Hepatocyte (in vitro differentiated cells): ENCODE measurements at regions not wholly inside any gene's neighbourhood (a gene's known extent, or its start where the extent isn't known, plus 50 kb on each side); places are given as distances from the start of the nearest gene placed in this dataset.
A peak's percentile ranks its signal among the peaks of the same experiment; 100 is the strongest.

Experiments used
- DNase-seq: peaks from one replicate; pipeline ENCODE4 v3.0.0-alpha.2; 2016; ENCODE audit warnings: low spot score
- H2AFZ ChIP-seq: fragments of 200-600 bp; sonication (generic); 2 replicates; pipeline ENCODE4 v1.6.0; 2016; ENCODE audit warnings: antibody characterized with exemption, mild to moderate bottlenecking
- H3K27ac ChIP-seq: fragments of 200-600 bp; sonication (generic); 2 replicates; pipeline ENCODE4 v1.5.1; 2016; ENCODE audit warnings: mild to moderate bottlenecking
- H3K27me3 ChIP-seq: fragments of 200-600 bp; sonication (generic); 2 replicates; pipeline ENCODE4 v1.6.1; 2016
- H3K36me3 ChIP-seq: fragments of 200-600 bp; sonication (generic); replicated peaks from 2 replicates; pipeline ENCODE4 v1.5.1; 2016; ENCODE audit warnings: low read depth; ENCODE audit not compliant: insufficient read depth
- H3K4me1 ChIP-seq: fragments of 200-600 bp; sonication (generic); 2 replicates; pipeline ENCODE4 v1.5.1; 2016; ENCODE audit warnings: mild to moderate bottlenecking, moderate library complexity; ENCODE audit not compliant: insufficient read depth
- H3K4me2 ChIP-seq: fragments of 200-600 bp; sonication (generic); 2 replicates; pipeline ENCODE4 v1.6.0; 2016
- H3K4me3 ChIP-seq: fragments of 200-600 bp; sonication (generic); 2 replicates; pipeline ENCODE4 v1.5.1; 2016; ENCODE audit warnings: mild to moderate bottlenecking
- H3K79me2 ChIP-seq: fragments of 200-600 bp; sonication (generic); 2 replicates; pipeline ENCODE4 v1.6.0; 2017; ENCODE audit warnings: mild to moderate bottlenecking
- H3K9me2 ChIP-seq: fragments of 200-600 bp; sonication (generic); replicated peaks from 2 replicates; pipeline ENCODE4 v1.6.0; 2017; ENCODE audit warnings: mild to moderate bottlenecking; ENCODE audit not compliant: insufficient read depth
- H3K9me3 ChIP-seq: fragments of 200-600 bp; sonication (generic); 2 replicates; pipeline ENCODE4 v1.5.1; 2016; ENCODE audit warnings: low read depth, mild to moderate bottlenecking
- H4K20me1 ChIP-seq: fragments of 200-600 bp; sonication (generic); 2 replicates; pipeline ENCODE4 v1.6.0; 2016; ENCODE audit warnings: mild to moderate bottlenecking; ENCODE audit not compliant: insufficient read depth, poor library complexity, severe bottlenecking
- EZH2 ChIP-seq: fragments of 200-600 bp; sonication (generic); IDR thresholded peaks from 2 replicates; pipeline ENCODE4 v1.6.1; 2016; ENCODE audit warnings: antibody characterized with exemption, mild to moderate bottlenecking, borderline replicate concordance
- EZH2phosphoT487 ChIP-seq: fragments of 200-600 bp; sonication (generic); IDR thresholded peaks from one replicate; pipeline ENCODE4 v1.6.1; 2018; ENCODE audit warnings: antibody characterized with exemption, mild to moderate bottlenecking, low read depth, moderate library complexity; ENCODE audit not compliant: unreplicated experiment, severe bottlenecking
- WGBS: methylation state at CpG from one replicate; pipeline ENCODE4 v1.1.6; 2016; ENCODE audit warnings: low lambda C conversion rate; ENCODE audit errors: missing lambda C conversion rate; 5-methylcytosine and 5-hydroxymethylcytosine counted together
- TF ChIP-seq, protein P1 (sequence below): fragments of 200-600 bp; sonication (generic); IDR thresholded peaks from 2 replicates; pipeline ENCODE4 v1.5.1; 2016; ENCODE audit warnings: antibody characterized with exemption, mild to moderate bottlenecking; ENCODE audit not compliant: poor library complexity

- H3K79me2 ChIP-seq = no peaks in the 10 kb centered on the region
- no peaks in the 10 kb centered on the region for H3K27me3 ChIP-seq
- H3K4me3 ChIP-seq = no peak overlapping the region
- WGBS = 76% methylated on average over 11 of the region's 11 CpGs
- H3K4me1 ChIP-seq = peaks cover 37% of the 10 kb centered on the region
- H3K9me3 ChIP-seq = no peaks in the 10 kb centered on the region
- no peaks in the 10 kb centered on the region for H4K20me1 ChIP-seq
- DNase-seq = peak; percentile 87
- H3K4me2 ChIP-seq = no peak overlapping the region
- H3K9me2 ChIP-seq = no peaks in the 10 kb centered on the region
- no peak overlapping the region for H2AFZ ChIP-seq
- H3K27ac ChIP-seq = peak overlapping the region; percentile 96
- TF ChIP-seq EZH2phosphoT487 (no peak), EZH2 (no peak)
- TF ChIP-seq, protein P1, sequence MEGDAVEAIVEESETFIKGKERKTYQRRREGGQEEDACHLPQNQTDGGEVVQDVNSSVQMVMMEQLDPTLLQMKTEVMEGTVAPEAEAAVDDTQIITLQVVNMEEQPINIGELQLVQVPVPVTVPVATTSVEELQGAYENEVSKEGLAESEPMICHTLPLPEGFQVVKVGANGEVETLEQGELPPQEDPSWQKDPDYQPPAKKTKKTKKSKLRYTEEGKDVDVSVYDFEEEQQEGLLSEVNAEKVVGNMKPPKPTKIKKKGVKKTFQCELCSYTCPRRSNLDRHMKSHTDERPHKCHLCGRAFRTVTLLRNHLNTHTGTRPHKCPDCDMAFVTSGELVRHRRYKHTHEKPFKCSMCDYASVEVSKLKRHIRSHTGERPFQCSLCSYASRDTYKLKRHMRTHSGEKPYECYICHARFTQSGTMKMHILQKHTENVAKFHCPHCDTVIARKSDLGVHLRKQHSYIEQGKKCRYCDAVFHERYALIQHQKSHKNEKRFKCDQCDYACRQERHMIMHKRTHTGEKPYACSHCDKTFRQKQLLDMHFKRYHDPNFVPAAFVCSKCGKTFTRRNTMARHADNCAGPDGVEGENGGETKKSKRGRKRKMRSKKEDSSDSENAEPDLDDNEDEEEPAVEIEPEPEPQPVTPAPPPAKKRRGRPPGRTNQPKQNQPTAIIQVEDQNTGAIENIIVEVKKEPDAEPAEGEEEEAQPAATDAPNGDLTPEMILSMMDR = no peak
- H3K36me3 ChIP-seq = no peaks in the 10 kb centered on the region
Observed at GRCh38 chr20:50303573-50304500, 113.2 kb downstream of the CEBPB start.

DNA sequence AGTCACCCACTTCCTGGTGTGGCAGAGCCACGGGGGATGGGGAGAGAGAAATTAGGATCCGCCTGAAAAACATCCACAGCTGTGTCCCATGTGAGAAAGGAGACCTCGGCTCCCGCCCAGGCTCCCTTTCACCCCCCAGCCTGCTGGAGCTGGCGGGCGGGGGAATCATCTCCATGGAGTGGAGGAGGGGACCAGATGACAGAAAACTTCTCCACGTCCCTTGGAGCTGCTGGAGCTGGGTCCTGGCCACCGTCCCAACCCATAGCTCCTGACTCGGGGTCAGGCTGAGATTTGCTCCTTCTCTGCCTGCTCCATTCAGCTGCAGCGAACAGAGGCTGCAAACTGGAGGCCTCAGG is 113.8 kb downstream of the CEBPB start:
- no peak overlapping the region for H2AFZ ChIP-seq
- peak overlapping the region; percentile 96 for H3K27ac ChIP-seq
- H3K9me3 ChIP-seq = no peaks in the 10 kb centered on the region
- TF ChIP-seq EZH2phosphoT487 (no peak), EZH2 (no peak)
- TF ChIP-seq, protein P1 = no peak
- H3K4me1 ChIP-seq = peaks cover 44% of the 10 kb centered on the region
- H3K4me2 ChIP-seq = peak overlapping the region; percentile 12
- no peaks in the 10 kb centered on the region for H4K20me1 ChIP-seq
- H3K79me2 ChIP-seq = no peaks in the 10 kb centered on the region
- no peak overlapping the region for H3K4me3 ChIP-seq
- H3K9me2 ChIP-seq = no peaks in the 10 kb centered on the region
- no peaks in the 10 kb centered on the region for H3K36me3 ChIP-seq
- no peaks in the 10 kb centered on the region for H3K27me3 ChIP-seq
- DNase-seq = peak; percentile 55
- 62% methylated on average over 10 of the region's 10 CpGs for WGBS

DNA sequence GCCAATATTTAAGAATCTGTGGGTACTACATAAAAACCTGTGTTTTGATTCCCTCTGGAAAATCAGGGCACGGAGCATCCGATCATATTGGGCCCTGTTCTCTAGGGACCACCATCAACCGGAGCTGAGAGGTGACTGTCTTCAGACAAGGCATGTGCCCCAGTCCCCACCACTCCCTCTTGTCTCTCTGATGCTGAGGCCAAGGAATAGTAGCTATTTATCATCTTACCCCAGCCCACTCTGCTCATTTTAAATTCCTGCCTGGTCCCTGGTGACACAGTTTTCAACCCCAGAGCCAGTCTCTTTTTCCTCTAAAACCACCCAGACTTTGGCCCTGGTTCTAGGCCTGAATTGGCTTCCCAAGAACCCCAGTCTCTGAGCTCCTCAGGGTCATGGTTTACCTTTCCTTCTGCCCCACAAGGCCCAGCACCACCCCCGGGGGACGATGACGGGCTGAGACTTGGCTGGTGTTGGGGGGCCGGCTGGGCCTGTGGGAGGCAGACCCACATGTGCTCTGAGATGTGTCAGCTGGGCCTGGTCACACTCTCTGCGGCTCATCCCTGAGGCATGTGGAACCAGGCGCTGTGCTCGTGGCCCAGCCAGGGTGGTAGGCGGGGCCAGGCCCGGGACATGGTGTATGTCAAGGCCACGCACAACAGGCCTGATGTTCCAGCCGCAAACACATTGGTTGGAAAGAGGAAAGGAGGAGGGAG is 114.4 kb downstream of the CEBPB start:
- 78% methylated on average over 14 of the region's 14 CpGs for WGBS
- DNase-seq = peak; percentile 83
- Histone ChIP-seq H3K9me2 (no peaks in the 10 kb centered on the region), H3K79me2 (no peaks in the 10 kb centered on the region), H3K36me3 (no peaks in the 10 kb centered on the region), H4K20me1 (no peaks in the 10 kb centered on the region), H3K4me1 (peaks cover 50% of the 10 kb centered on the region), H3K27me3 (no peaks in the 10 kb centered on the region), H2AFZ (no peak overlapping the region), H3K4me3 (no peak overlapping the region), H3K27ac (peak overlapping the region; percentile 96), H3K4me2 (peak overlapping the region; percentile 14), H3K9me3 (no peaks in the 10 kb centered on the region)
- TF ChIP-seq EZH2 (no peak), EZH2phosphoT487 (no peak)
- TF ChIP-seq, protein P1 = no peak
